ENCODE measurements at regions not wholly inside any gene's neighbourhood (a gene's known extent, or its start where the extent isn't known, plus 50 kb on each side); places are given as distances from the start of the nearest gene placed in this dataset.

- no peak for DNase-seq
These were observed 364.3 kb downstream of the PLPP3 start for GRCh38 chr1:56215086-56215485.

- no peak for DNase-seq
These were observed 366.3 kb downstream of the PLPP3 start for GRCh38 chr1:56213068-56213467.

- DNase-seq: no peak
These were observed 367.2 kb downstream of the PLPP3 start for GRCh38 chr1:56212143-56212542.

DNA sequence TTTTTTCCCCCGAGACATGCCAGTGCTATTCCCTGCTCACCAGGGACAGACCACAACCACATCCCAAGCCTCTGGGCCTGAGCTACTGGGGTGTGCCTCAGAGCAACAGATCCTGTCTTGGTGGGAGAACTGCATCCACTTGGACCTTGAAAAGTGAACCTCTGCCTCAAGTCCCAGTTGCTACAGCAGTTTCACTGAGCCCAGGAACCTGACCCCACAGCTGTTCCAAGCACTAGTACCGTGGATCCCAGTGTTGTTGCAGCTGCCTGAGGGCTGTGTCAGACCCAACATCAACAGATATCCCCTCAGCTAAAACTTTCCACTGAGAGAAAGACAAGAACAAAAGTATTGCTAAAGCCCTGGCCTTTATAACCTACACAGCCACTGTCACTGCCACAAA, 373.0 kb downstream of the PLPP3 start:
- no peak for DNase-seq

- DNase-seq: no peak
These were observed 375.2 kb downstream of the PLPP3 start for GRCh38 chr1:56204206-56204605.

DNA sequence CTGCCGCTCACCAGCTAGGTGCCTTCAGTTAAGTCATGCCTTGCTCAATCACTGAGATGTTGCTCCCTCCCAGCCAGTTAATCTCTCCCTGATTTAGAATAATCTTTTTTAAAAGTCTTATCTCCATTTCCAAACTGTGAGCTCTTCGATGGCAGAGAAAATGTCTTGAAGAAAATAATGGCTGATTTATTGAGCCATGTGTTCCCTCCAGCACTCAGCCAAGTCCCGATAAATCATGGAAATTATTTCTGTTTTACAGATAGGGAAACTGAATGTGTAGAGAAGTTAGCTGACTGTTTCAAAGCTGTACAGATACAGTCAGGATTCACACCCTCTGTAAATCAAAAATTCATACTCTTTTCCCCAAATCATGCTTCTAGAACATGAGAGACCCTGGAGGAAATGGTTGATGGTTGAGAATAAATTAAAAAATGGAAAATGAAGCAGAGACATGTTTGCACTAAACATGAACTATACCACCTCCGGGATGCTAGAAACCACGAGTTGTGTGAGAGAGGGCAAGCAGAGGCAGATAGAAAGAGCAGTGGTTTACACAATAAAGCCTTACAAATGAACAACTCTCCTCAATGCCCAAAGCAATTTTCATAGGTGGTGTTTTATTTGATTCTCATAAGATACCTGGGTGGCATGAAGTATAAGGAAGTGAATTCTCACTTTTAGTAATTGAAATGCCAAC, 376.4 kb downstream of the PLPP3 start:
- DNase-seq: no peak

- DNase-seq: no peak
These were observed 377.2 kb downstream of the PLPP3 start for GRCh38 chr1:56202186-56202585.

DNA sequence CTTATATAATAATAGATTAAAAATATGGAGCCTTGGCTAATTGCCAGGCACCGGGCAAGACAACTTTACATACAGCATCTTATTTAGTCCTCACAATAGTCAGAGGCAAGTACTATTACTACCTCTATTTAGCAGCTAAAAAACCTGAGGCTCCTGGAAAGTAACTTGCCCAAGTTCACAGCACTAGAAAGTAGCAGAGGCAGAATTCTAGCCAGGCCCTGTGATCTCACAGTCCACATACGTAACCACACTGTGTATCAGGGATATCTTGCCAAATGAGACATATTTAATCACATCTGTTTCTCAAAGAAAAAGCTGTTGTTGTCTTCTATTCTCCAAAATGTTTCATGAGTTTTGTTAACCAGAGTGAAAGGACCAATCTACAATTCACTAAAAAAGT, 378.5 kb downstream of the PLPP3 start:
- DNase-seq: no peak

DNA sequence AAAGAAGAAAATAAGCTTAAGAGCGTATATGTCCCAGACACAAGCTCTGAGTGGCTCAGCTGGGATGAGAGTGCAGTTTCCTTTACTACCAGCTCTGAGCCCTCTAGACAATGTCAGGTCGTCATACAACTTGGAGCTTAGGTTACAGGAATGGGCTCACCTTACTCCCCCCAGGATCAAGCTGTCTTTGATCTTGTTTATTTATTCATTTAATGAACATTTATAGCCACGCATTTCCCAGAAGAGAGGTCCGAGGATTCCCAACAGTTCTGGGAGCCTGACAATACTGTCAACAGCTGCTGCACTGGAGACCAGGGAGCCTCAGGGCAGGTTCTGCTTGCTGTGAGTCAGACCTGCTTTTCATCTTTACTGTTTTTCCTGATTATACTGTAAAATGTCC, 378.9 kb downstream of the PLPP3 start:
- DNase-seq: no peak

DNA sequence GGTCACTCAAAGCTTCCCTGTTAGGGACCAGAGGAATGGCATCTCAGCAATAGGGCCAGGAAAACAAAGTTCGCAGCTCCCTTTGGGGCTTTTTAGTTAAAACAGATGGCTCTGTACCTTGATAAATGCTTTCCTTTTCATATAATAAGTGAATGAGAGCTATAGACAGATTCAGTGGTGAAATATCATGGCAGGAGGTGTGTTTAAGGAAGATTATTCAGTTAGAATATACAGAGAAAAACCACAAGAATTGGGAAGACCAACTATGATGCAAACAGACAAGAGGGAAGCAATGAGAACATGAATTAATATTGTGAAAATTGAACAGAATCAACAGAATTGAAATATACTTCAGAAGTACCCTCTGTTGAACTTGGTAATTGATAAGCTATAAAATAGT, 379.4 kb downstream of the PLPP3 start:
- DNase-seq: no peak

- no peak for DNase-seq
These were observed 380.3 kb downstream of the PLPP3 start for GRCh38 chr1:56199061-56199460.

DNA sequence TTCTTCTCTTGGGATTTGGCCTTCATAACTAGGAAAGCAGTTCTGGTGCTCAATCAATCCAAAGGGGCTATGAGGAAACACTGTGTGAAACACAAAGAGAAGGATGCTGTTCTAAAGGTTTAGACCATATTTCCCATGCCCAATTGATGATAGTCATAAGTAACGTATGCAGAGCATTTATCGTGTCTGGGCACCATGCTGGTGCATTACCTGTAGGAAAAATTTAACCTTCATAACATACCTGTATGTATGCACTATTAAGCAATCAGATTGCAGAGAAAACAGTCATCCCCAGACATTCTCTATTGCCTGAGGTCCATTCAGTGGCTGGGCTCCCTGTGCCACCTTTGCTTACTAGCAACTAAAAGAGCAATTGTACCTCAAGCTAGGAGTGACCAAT, 381.4 kb downstream of the PLPP3 start:
- no peak for DNase-seq

GRCh38 chr1:56196839-56197238, 382.5 kb downstream of the PLPP3 start:
- no peak for DNase-seq

DNA sequence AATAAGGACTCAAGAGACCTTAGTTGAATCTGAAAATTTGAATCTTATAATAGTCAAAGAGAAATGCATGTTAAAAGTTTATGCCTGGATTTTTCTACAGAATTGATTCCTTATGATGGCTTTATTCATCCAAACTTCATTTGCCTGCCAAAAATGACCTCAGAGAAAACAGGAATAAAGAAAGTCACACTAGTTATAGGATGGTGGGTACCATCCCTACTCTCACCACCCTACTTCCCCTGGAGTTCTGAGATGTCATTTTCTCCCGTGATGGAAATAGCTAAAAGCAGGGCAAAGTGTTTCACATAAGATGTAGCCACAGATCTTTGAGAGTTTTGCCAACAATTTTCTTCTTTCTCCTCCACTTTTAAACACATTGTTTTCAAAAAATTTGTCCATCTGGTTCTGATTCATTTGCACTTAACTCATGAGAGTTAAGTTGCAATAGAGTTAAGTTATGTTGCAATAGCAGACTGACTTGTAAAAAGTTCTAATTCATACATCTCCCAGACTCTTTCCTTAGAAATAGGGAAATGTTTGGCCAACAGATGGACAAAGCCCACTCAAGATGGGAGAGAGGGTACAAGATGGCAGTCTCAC, 384.6 kb downstream of the PLPP3 start:
- no peak for DNase-seq

- DNase-seq: no peak
These were observed 385.7 kb downstream of the PLPP3 start for GRCh38 chr1:56193656-56194055.

DNA sequence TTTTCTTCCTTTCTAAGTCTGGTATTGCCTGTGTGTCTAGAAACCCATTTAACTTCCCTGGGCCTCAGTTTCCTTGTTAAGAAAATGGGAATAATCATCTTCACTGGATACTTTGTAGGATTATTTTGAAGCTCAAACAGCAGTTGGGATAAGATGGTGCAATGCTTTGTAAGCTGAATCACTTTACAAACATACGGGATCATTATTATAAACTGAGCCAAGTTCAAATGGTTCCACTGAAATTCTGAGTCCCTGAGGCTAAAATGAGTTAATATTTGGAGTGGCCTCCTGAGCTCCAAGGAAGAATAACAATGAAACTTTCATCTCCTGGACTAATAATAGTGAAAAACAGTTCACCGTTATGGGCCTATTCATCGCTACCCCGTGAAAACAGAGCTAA, 388.0 kb downstream of the PLPP3 start:
- no peak for DNase-seq

GRCh38 chr1:56190806-56191365, 388.5 kb downstream of the PLPP3 start:
- no peak for DNase-seq

- DNase-seq: no peak
These were observed 389.2 kb downstream of the PLPP3 start for GRCh38 chr1:56189946-56190805.

GRCh38 chr1:56189454-56189853, 389.9 kb downstream of the PLPP3 start:
- DNase-seq: no peak

GRCh38 chr1:56188855-56189254, 390.5 kb downstream of the PLPP3 start:
- no peak for DNase-seq

DNA sequence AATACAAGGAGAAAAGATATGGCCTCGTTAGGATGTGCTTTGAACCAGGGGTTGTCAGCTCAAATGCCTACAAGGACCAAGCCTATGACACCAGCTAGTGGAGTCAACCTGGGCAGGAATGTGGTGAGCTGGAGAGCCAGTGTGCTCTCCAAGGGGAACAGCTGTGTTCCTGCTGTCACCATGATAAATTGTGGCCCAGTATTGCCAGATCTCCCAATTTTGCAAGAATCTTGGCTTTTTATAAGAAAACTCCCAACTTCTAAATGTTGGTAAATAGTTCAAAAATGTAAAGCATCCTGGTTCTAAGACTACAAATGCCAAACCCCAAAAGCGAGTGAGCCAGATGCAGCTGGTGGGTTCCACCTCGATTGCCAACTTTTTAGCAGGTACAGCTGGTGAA, 391.1 kb downstream of the PLPP3 start:
- no peak for DNase-seq

GRCh38 chr1:56187405-56187804, 392.0 kb downstream of the PLPP3 start:
- DNase-seq: no peak

DNA sequence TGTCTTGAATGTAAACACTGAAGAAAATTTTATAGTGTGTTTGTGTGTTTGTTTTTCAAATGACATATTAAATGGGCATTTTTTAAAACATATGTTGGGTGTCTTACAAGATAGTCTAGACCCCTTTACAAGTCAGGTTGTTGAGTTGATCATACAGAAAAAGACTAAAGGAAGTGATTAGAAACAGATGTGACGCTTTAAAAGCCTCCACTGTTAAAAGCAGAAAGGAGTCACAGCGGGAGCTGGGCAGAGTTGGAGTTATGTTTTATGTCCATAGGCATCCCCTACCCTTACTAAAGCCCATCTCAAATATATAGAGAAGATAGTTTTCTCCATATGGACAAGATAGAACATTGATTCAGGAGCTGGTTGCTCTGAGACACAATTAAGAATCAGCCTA, 393.9 kb downstream of the PLPP3 start:
- no peak for DNase-seq

- no peak for DNase-seq
These were observed 396.2 kb downstream of the PLPP3 start for GRCh38 chr1:56183151-56183550.
